A549 (cell line): ENCODE measurements at regions not wholly inside any gene's neighbourhood (a gene's known extent, or its start where the extent isn't known, plus 50 kb on each side); places are given as distances from the start of the nearest gene placed in this dataset.

Experiments used
- ATAC-seq, 2 experiments: fragments of 200-7000 bp in 1 of 2; fragments of >200 bp in 1 of 2; cut with Nextera tagmentation in 1 of 2; cut with Tn5 transposase in 1 of 2; 3 replicates each; pipeline versions ENCODE4 v1.8.0 to v1.9.1; 2018 to 2020; ENCODE audit warnings: mild to moderate bottlenecking in 1 of 2, moderate library complexity in 1 of 2
- CTCF ChIA-PET: fragments of 300-600 bp; sonication (Branson Sonifier 250); formaldehyde crosslinking; extraction: SDS; loops from one replicate; lab custom pipeline; 2021; ENCODE audit warnings: antibody characterized with exemption, inconsistent platforms; lab: Yijun Ruan, JAX
- POLR2A ChIA-PET: fragments of 350-600 bp; formaldehyde crosslinking; extraction: SDS; loops from one replicate; lab custom pipeline; 2021; ENCODE audit warnings: antibody characterized with exemption, inconsistent platforms; lab: Yijun Ruan, JAX
- DNase-seq, 2 experiments: peaks; one replicate each; pipeline versions ENCODE4 v3.0.0 to v3.0.0-alpha.2; 2011 to 2016; ENCODE audit warnings: low read depth in 1 of 2, low spot score in 1 of 2
- FAIRE-seq: peaks from 2 replicates; lab custom pipeline; 2011; peaks lifted over from hg19 to GRCh38; lab: Jason Lieb, UNC
- H3K27ac ChIP-seq, 2 experiments: fragments of >200 bp; sonication (Bioruptor Twin); formaldehyde crosslinking; 3 replicates each; pipeline ENCODE4 v1.5.1; 2016 to 2017
- H3K4me1 ChIP-seq: fragments of >200 bp; sonication (Bioruptor Twin); formaldehyde crosslinking; 3 replicates; pipeline ENCODE4 v1.6.1; 2016
- H3K4me2 ChIP-seq: fragments of >200 bp; sonication (Bioruptor Twin); formaldehyde crosslinking; 3 replicates; pipeline ENCODE4 v1.6.1; 2016
- H3K4me3 ChIP-seq: fragments of >200 bp; sonication (Bioruptor Twin); formaldehyde crosslinking; 3 replicates; pipeline ENCODE4 v1.5.1; 2016
- H3K9me3 ChIP-seq: fragments of >200 bp; sonication (Bioruptor Twin); formaldehyde crosslinking; 3 replicates; pipeline ENCODE4 v1.6.1; 2016
- CBX8 ChIP-seq: fragments of 200-600 bp; sonication (generic); IDR thresholded peaks from 2 replicates; pipeline ENCODE4 v1.6.1; 2016
- CHD4 ChIP-seq: fragments of 200-600 bp; sonication (generic); IDR thresholded peaks from 2 replicates; pipeline ENCODE4 v1.6.1; 2016; ENCODE audit warnings: antibody characterized with exemption, mild to moderate bottlenecking, borderline replicate concordance
- EHMT2 ChIP-seq: fragments of 200-600 bp; sonication (generic); IDR thresholded peaks from 2 replicates; pipeline ENCODE4 v1.6.1; 2016; ENCODE audit warnings: antibody characterized with exemption, low read depth, mild to moderate bottlenecking, moderate library complexity
- ESRRA ChIP-seq: fragments of 150-350 bp; IDR thresholded peaks from 2 replicates; pipeline ENCODE4 v1.6.1; 2014; ENCODE audit warnings: mild to moderate bottlenecking, low read length, borderline replicate concordance
- FOSB ChIP-seq: fragments of 250-450 bp; sonication (Bioruptor Pico); IDR thresholded peaks from 2 replicates; pipeline ENCODE4 v1.5.0; 2020; ENCODE audit warnings: mild to moderate bottlenecking, moderate library complexity
- FOXS1 ChIP-seq: fragments of 250-450 bp; sonication (Bioruptor Pico); IDR thresholded peaks from 2 replicates; pipeline ENCODE4 v1.5.0; 2020; ENCODE audit warnings: mild to moderate bottlenecking, moderate library complexity
- GATA3 ChIP-seq: IDR thresholded peaks from 2 replicates; pipeline ENCODE4 v1.6.1; 2012; ENCODE audit warnings: borderline replicate concordance
- HEYL ChIP-seq: fragments of 250-450 bp; sonication (Bioruptor Pico); IDR thresholded peaks from 2 replicates; pipeline ENCODE4 v1.8.0; 2021; ENCODE audit warnings: mild to moderate bottlenecking, moderate library complexity
- HOXA7 ChIP-seq: fragments of 250-450 bp; sonication (Bioruptor Pico); IDR thresholded peaks from 2 replicates; pipeline ENCODE4 v1.5.0; 2020; ENCODE audit warnings: mild to moderate bottlenecking, moderate library complexity
- JUNB ChIP-seq: fragments of >200 bp; sonication (Bioruptor Twin); formaldehyde crosslinking; IDR thresholded peaks from 2 replicates; pipeline ENCODE4 v1.6.1; 2016
- KDM1A ChIP-seq: fragments of 200-600 bp; sonication (generic); IDR thresholded peaks from 2 replicates; pipeline ENCODE4 v1.6.1; 2016; ENCODE audit warnings: low read depth, mild to moderate bottlenecking
- KDM5A ChIP-seq: fragments of 200-600 bp; sonication (generic); IDR thresholded peaks from 2 replicates; pipeline ENCODE4 v1.6.1; 2016; ENCODE audit warnings: antibody characterized with exemption, mild to moderate bottlenecking
- MAFK ChIP-seq: fragments of 450-650 bp; IDR thresholded peaks from 2 replicates; pipeline ENCODE4 v1.6.1; 2014; ENCODE audit not compliant: partially characterized antibody
- MAZ ChIP-seq: fragments of 150-350 bp; IDR thresholded peaks from 2 replicates; pipeline ENCODE4 v1.6.1; 2014; ENCODE audit warnings: antibody characterized with exemption, low read depth, low read length, borderline replicate concordance
- NPAS2 ChIP-seq: fragments of 250-450 bp; sonication (Bioruptor Pico); IDR thresholded peaks from 2 replicates; pipeline ENCODE4 v1.8.0; 2022; ENCODE audit warnings: mild to moderate bottlenecking, moderate library complexity, borderline replicate concordance
- NR3C1 ChIP-seq: fragments of >200 bp; sonication (Bioruptor Twin); formaldehyde crosslinking; IDR thresholded peaks from 3 replicates; pipeline ENCODE4 v1.6.1; 2017
- RAD21 ChIP-seq, 2 experiments: fragments of >200 bp in 1 of 2; sonication (Bioruptor Twin) in 1 of 2; formaldehyde crosslinking in 1 of 2; IDR thresholded peaks in 1 of 2; conservative IDR thresholded peaks in 1 of 2; 2 replicates in 1 of 2; 3 replicates in 1 of 2; pipeline ENCODE4 v1.6.1; 2012 to 2018; ENCODE audit warnings: inconsistent platforms in 1 of 2
- RCOR1 ChIP-seq: fragments of 150-350 bp; IDR thresholded peaks from 2 replicates; pipeline ENCODE4 v1.6.1; 2014; ENCODE audit warnings: antibody characterized with exemption, low read length, low read depth
- RFX5 ChIP-seq: fragments of 450-650 bp; IDR thresholded peaks from 2 replicates; pipeline ENCODE4 v1.7.1; 2014; ENCODE audit warnings: antibody characterized with exemption, mild to moderate bottlenecking, moderate library complexity
- TFCP2L1 ChIP-seq: fragments of 250-450 bp; sonication (Bioruptor Pico); IDR thresholded peaks from 2 replicates; pipeline ENCODE4 v1.5.0; 2021; ENCODE audit warnings: mild to moderate bottlenecking
- ZC3H11A ChIP-seq: fragments of 450-650 bp; IDR thresholded peaks from 2 replicates; pipeline ENCODE4 v1.6.1; 2014; ENCODE audit warnings: antibody characterized with exemption, mild to moderate bottlenecking
- ZFP36 ChIP-seq: fragments of 450-650 bp; IDR thresholded peaks from 2 replicates; pipeline ENCODE4 v1.6.1; 2014; ENCODE audit warnings: borderline replicate concordance; ENCODE audit not compliant: partially characterized antibody
- WGBS: methylation state at CpG from one replicate; pipeline ENCODE4 v1.1.6; 2017; ENCODE audit errors: missing lambda C conversion rate; 5-methylcytosine and 5-hydroxymethylcytosine counted together
- TF ChIP-seq, protein P1 (sequence below): fragments of 250-450 bp; sonication (Bioruptor Pico); IDR thresholded peaks from 2 replicates; pipeline ENCODE4 v1.5.0; 2020; ENCODE audit warnings: low read depth, mild to moderate bottlenecking, moderate library complexity
- TF ChIP-seq, protein P2 (sequence below): fragments of 150-350 bp; IDR thresholded peaks from 2 replicates; pipeline ENCODE4 v1.6.1; 2014; ENCODE audit warnings: low read depth, mild to moderate bottlenecking, low read length
- TF ChIP-seq, protein P3 (sequence below): fragments of >200 bp; sonication (Bioruptor Twin); formaldehyde crosslinking; IDR thresholded peaks from 3 replicates; pipeline ENCODE4 v1.6.1; 2016

DNA sequence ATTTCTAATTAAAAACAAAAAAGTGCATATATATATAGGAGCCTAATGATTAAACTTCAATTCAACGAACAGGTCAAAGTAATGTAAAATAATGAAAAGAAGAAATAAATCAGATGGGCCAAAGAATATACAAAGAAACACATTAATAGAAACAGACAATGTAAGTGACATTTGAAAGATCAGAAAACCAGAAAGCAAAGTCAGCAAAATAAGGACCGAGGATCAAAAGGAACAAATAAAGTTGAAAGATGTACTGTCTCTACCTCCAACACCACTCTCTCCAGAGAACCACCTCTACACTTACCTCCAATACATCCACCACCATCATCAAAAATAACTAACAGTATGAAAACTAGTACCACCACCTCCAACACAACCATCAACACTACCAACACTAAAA, 1226.3 kb upstream of the NCAM2 start:
- Histone ChIP-seq H3K27ac (no peak overlapping the region), H3K9me3 (no peaks in the 10 kb centered on the region), H3K4me3 (no peak overlapping the region), H3K4me1 (no peaks in the 10 kb centered on the region), H3K4me2 (no peak overlapping the region)
- WGBS = 6% methylated on average over 2 of the region's 2 CpGs
- ChIA-PET POLR2A (no interaction called here), CTCF (no interaction called here)
- no peak for DNase-seq
- TF ChIP-seq, protein P1, sequence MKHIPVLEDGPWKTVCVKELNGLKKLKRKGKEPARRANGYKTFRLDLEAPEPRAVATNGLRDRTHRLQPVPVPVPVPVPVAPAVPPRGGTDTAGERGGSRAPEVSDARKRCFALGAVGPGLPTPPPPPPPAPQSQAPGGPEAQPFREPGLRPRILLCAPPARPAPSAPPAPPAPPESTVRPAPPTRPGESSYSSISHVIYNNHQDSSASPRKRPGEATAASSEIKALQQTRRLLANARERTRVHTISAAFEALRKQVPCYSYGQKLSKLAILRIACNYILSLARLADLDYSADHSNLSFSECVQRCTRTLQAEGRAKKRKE (CRISPR knock-in tag) = no peak
- TF ChIP-seq NR3C1 (no peak), MAZ (no peak), GATA3 (no peak), MAFK (peak; percentile 47)
- TF ChIP-seq, protein P2, sequence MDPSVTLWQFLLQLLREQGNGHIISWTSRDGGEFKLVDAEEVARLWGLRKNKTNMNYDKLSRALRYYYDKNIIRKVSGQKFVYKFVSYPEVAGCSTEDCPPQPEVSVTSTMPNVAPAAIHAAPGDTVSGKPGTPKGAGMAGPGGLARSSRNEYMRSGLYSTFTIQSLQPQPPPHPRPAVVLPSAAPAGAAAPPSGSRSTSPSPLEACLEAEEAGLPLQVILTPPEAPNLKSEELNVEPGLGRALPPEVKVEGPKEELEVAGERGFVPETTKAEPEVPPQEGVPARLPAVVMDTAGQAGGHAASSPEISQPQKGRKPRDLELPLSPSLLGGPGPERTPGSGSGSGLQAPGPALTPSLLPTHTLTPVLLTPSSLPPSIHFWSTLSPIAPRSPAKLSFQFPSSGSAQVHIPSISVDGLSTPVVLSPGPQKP = no peak
- no peak for FAIRE-seq
- ATAC-seq = no peak

DNA sequence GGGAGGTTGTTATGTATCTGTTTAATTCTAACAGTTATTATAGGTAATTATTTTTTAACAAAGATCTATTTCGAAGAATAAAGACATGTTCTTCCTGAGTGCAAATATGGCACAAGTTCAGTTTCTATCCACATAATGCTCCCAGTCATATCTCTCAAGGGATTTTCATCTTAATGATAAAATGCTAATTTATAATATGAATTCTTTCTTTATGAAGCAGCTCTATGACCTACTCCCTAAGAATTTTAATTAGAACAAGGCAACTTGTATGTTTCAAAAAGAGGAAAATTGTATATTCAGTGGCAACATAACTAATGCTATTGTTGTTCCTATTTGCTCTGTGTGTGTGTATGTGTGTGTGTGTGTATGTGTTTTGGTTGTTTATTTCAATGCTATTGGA, 1222.1 kb upstream of the NCAM2 start:
- DNase-seq (no peak), ATAC-seq (no peak), FAIRE-seq (no peak)
- Histone ChIP-seq H3K9me3 (no peaks in the 10 kb centered on the region), H3K27ac (no peak overlapping the region), H3K4me1 (no peaks in the 10 kb centered on the region), H3K4me2 (no peak overlapping the region), H3K4me3 (no peak overlapping the region)
- ChIA-PET CTCF (no interaction called here), POLR2A (no interaction called here)
- 3% methylated on average over 1 of the region's 1 CpG for WGBS
- no peak for TF ChIP-seq JUNB
- TF ChIP-seq TFCP2L1 (CRISPR knock-in tag) = no peak
- TF ChIP-seq KDM5A = no peak
- no peak for TF ChIP-seq HOXA7
- no peak for TF ChIP-seq CHD4
- no peak for TF ChIP-seq CBX8
- no peak for TF ChIP-seq FOXS1 (CRISPR knock-in tag)
- no peak for TF ChIP-seq RCOR1
- TF ChIP-seq ZC3H11A = no peak
- no peak for TF ChIP-seq KDM1A
- no peak for TF ChIP-seq EHMT2
- no peak for TF ChIP-seq NPAS2
- TF ChIP-seq FOSB (CRISPR knock-in tag) = no peak
- TF ChIP-seq, protein P3, sequence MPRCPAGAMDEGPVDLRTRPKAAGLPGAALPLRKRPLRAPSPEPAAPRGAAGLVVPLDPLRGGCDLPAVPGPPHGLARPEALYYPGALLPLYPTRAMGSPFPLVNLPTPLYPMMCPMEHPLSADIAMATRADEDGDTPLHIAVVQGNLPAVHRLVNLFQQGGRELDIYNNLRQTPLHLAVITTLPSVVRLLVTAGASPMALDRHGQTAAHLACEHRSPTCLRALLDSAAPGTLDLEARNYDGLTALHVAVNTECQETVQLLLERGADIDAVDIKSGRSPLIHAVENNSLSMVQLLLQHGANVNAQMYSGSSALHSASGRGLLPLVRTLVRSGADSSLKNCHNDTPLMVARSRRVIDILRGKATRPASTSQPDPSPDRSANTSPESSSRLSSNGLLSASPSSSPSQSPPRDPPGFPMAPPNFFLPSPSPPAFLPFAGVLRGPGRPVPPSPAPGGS = no peak
- no peak for TF ChIP-seq RFX5
- no peak for TF ChIP-seq ESRRA
- no peak for TF ChIP-seq HEYL
- no peak for TF ChIP-seq RAD21 (conservative IDR thresholded peaks at IDR 0.05 in 1 of 2, IDR thresholded peaks at IDR 0.05 in 1 of 2)
- no peak for TF ChIP-seq ZFP36
